NCI-H2171 (cell line): ENCODE measurements at regions not wholly inside any gene's neighbourhood (a gene's known extent, or its start where the extent isn't known, plus 50 kb on each side); places are given as distances from the start of the nearest gene placed in this dataset.
"Not testable (repeated sequence)": the region's sequence is repeated elsewhere in the genome, so short reads cannot be mapped to it uniquely, and the experiment has no call there.

Experiments
- DNase-seq: peaks from one replicate; lab custom pipeline; 2025; lab: John Stamatoyannopoulos, UW

- no peak for DNase-seq
Measured at GRCh38 chr4:91997045-91997444, 306.7 kb upstream of the GRID2 start.

GRCh38 chr4:92012899-92013867, 290.6 kb upstream of the GRID2 start:
- no peak for DNase-seq

GRCh38 chr4:92014067-92014466, 289.7 kb upstream of the GRID2 start:
- DNase-seq: no peak

- DNase-seq: no peak
Measured at GRCh38 chr4:92021203-92021602, 282.6 kb upstream of the GRID2 start.

- DNase-seq: no peak
Measured at GRCh38 chr4:92021788-92022187, 282.0 kb upstream of the GRID2 start.

- not testable (repeated sequence) for DNase-seq
Measured at GRCh38 chr4:92028830-92029229, 274.9 kb upstream of the GRID2 start.

GRCh38 chr4:92031825-92032224, 271.9 kb upstream of the GRID2 start:
- DNase-seq: no peak

GRCh38 chr4:92035666-92036065, 268.1 kb upstream of the GRID2 start:
- no peak for DNase-seq

- DNase-seq: no peak
Measured at GRCh38 chr4:92045718-92046117, 258.0 kb upstream of the GRID2 start.

- DNase-seq: no peak
Measured at GRCh38 chr4:92047209-92047875, 256.4 kb upstream of the GRID2 start.

- no peak for DNase-seq
Measured at GRCh38 chr4:92050875-92051274, 252.9 kb upstream of the GRID2 start.

- no peak for DNase-seq
Measured at GRCh38 chr4:92059615-92060014, 244.2 kb upstream of the GRID2 start.

- no peak for DNase-seq
Measured at GRCh38 chr4:92060333-92060732, 243.4 kb upstream of the GRID2 start.

- no peak for DNase-seq
Measured at GRCh38 chr4:92064574-92064973, 239.2 kb upstream of the GRID2 start.

GRCh38 chr4:92066485-92066884, 237.3 kb upstream of the GRID2 start:
- no peak for DNase-seq

GRCh38 chr4:92071587-92071986, 232.2 kb upstream of the GRID2 start:
- no peak for DNase-seq

GRCh38 chr4:92074839-92075238, 228.9 kb upstream of the GRID2 start:
- DNase-seq: no peak

- no peak for DNase-seq
Measured at GRCh38 chr4:92090887-92091286, 212.9 kb upstream of the GRID2 start.

GRCh38 chr4:92091335-92091734, 212.4 kb upstream of the GRID2 start:
- DNase-seq: no peak

- no peak for DNase-seq
Measured at GRCh38 chr4:92099861-92100260, 203.9 kb upstream of the GRID2 start.

GRCh38 chr4:92100975-92101374, 202.8 kb upstream of the GRID2 start:
- DNase-seq: no peak

GRCh38 chr4:92101737-92102172, 202.0 kb upstream of the GRID2 start:
- no peak for DNase-seq

- DNase-seq: peak; percentile 31
Measured at GRCh38 chr4:92104506-92104905, 199.3 kb upstream of the GRID2 start.
